PC-3 (cell line): ENCODE measurements at regions not wholly inside any gene's neighbourhood (a gene's known extent, or its start where the extent isn't known, plus 50 kb on each side); places are given as distances from the start of the nearest gene placed in this dataset.

ENCODE experiments used
- ATAC-seq: fragments of 200-7000 bp; cut with Tn5 transposase; 2 replicates; pipeline ENCODE4 v1.9.1; 2020; ENCODE audit warnings: mild to moderate bottlenecking, moderate library complexity
- BruUV-seq: library from RNA; stranded (reverse); fragments of 400-500 nt; replicated peaks from 2 replicates; lab custom pipeline; 2021; lab: Mats Ljungman, UMichigan
- CTCF ChIA-PET: fragments of 300-600 bp; sonication (Branson Sonifier 250); formaldehyde crosslinking; loops from one replicate; lab custom pipeline; 2022; ENCODE audit warnings: antibody characterized with exemption; lab: Charles Lee
- POLR2A ChIA-PET: fragments of 300-600 bp; sonication (Branson Sonifier 250); formaldehyde crosslinking; loops from one replicate; lab custom pipeline; 2022; ENCODE audit warnings: antibody characterized with exemption; ENCODE audit not compliant: unreplicated experiment; lab: Charles Lee
- DNase-seq: peaks from one replicate; pipeline ENCODE4 v3.0.0-alpha.2; 2015
- H2AFZ ChIP-seq: fragments of 300-600 bp; sonication (generic); 2 replicates; pipeline ENCODE4 v1.6.0; 2016; ENCODE audit warnings: antibody characterized with exemption, low read length
- H3F3A ChIP-seq: fragments of 300-600 bp; sonication (generic); one replicate; pipeline ENCODE4 v1.6.0; 2017; ENCODE audit warnings: antibody characterized with exemption, low read length, control low read depth, mild to moderate bottlenecking; ENCODE audit not compliant: unreplicated experiment
- H3K27ac ChIP-seq: fragments of 300-600 bp; sonication (generic); 2 replicates; pipeline ENCODE4 v1.5.1; 2016; ENCODE audit warnings: mild to moderate bottlenecking, low read length
- H3K27me3 ChIP-seq: fragments of 300-600 bp; sonication (generic); 2 replicates; pipeline ENCODE4 v1.6.1; 2016; ENCODE audit warnings: low read length, mixed read lengths
- H3K36me3 ChIP-seq: fragments of 300-600 bp; sonication (generic); 2 replicates; pipeline ENCODE4 v1.6.1; 2016; ENCODE audit warnings: low read depth, mixed run types, low read length, mixed read lengths
- H3K4me1 ChIP-seq: fragments of 300-600 bp; sonication (generic); 2 replicates; pipeline ENCODE4 v1.5.1; 2016; ENCODE audit warnings: low read length; ENCODE audit not compliant: insufficient read depth
- H3K4me2 ChIP-seq: fragments of 300-600 bp; sonication (generic); 2 replicates; pipeline ENCODE4 v1.6.0; 2016; ENCODE audit warnings: low read length
- H3K4me3 ChIP-seq: fragments of 300-600 bp; sonication (generic); 2 replicates; pipeline ENCODE4 v1.5.1; 2016; ENCODE audit warnings: mild to moderate bottlenecking, low read length, mixed read lengths
- H3K79me2 ChIP-seq: fragments of 300-600 bp; sonication (generic); 2 replicates; pipeline ENCODE4 v1.6.1; 2017; ENCODE audit warnings: low read length, mixed read lengths
- H3K9ac ChIP-seq: fragments of 300-600 bp; sonication (generic); 2 replicates; pipeline ENCODE4 v1.6.0; 2016; ENCODE audit warnings: mild to moderate bottlenecking, low read length
- H3K9me2 ChIP-seq: fragments of 300-600 bp; sonication (generic); replicated peaks from 2 replicates; pipeline ENCODE4 v1.6.1; 2016; ENCODE audit warnings: mixed run types, low read length, mixed read lengths
- H3K9me3 ChIP-seq: fragments of 300-600 bp; sonication (generic); 2 replicates; pipeline ENCODE4 v1.6.1; 2016; ENCODE audit warnings: low read length, mixed read lengths
- H4K20me1 ChIP-seq: fragments of 300-600 bp; sonication (generic); 2 replicates; pipeline ENCODE4 v1.6.1; 2016; ENCODE audit warnings: low read length, mixed read lengths
- EZH2 ChIP-seq: fragments of 300-600 bp; sonication (generic); IDR thresholded peaks from one replicate; pipeline ENCODE4 v1.6.1; 2017; ENCODE audit warnings: antibody characterized with exemption, mild to moderate bottlenecking, low read length; ENCODE audit not compliant: unreplicated experiment
- EZH2phosphoT487 ChIP-seq: fragments of 300-600 bp; sonication (generic); IDR thresholded peaks from 2 replicates; pipeline ENCODE4 v1.6.1; 2018; ENCODE audit warnings: mild to moderate bottlenecking, antibody characterized with exemption, low read length, borderline replicate concordance
- intact Hi-C: fragments of 100-400 bp; cut with micrococcal nuclease; formaldehyde crosslinking; loops from 2 replicates; pipeline ENCODE4 v1.9.0; 2023
- TF ChIP-seq, protein P1 (sequence below): fragments of 300-600 bp; sonication (generic); conservative IDR thresholded peaks from 2 replicates; pipeline ENCODE4 v1.5.1; 2017; ENCODE audit warnings: antibody characterized with exemption, low read depth, mild to moderate bottlenecking, low read length

DNA sequence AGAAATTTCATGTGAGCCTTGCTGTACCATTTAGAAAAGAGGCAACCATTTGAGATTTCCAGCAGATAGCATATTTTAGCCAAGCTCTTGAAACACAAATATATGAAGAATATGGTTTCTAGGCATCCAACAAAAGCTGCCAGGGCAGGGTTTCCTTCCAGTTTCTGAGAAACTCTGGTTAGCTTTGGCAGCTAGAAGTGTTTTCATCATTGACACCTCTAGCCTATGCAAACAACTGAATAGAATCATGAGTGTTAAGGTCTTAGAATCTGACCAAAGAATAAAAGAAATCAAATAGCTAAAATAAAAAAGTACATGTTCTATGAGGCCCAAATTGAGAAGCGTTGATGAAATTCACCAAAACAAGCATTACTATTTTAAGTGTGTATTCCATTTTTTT, 188.1 kb downstream of the TMEM167A start:
- H3K27me3 ChIP-seq = no peaks in the 10 kb centered on the region
- H3K4me2 ChIP-seq = no peak overlapping the region
- POLR2A ChIA-PET = no interaction called here
- DNase-seq (no peak), ATAC-seq (no peak)
- no peaks in the 10 kb centered on the region for H3K9me2 ChIP-seq
- H3F3A ChIP-seq = no peaks in the 10 kb centered on the region
- no peak overlapping the region for H3K4me3 ChIP-seq
- no peak overlapping the region for H3K27ac ChIP-seq
- TF ChIP-seq EZH2 = no peak
- no peak for TF ChIP-seq EZH2phosphoT487
- TF ChIP-seq, protein P1, sequence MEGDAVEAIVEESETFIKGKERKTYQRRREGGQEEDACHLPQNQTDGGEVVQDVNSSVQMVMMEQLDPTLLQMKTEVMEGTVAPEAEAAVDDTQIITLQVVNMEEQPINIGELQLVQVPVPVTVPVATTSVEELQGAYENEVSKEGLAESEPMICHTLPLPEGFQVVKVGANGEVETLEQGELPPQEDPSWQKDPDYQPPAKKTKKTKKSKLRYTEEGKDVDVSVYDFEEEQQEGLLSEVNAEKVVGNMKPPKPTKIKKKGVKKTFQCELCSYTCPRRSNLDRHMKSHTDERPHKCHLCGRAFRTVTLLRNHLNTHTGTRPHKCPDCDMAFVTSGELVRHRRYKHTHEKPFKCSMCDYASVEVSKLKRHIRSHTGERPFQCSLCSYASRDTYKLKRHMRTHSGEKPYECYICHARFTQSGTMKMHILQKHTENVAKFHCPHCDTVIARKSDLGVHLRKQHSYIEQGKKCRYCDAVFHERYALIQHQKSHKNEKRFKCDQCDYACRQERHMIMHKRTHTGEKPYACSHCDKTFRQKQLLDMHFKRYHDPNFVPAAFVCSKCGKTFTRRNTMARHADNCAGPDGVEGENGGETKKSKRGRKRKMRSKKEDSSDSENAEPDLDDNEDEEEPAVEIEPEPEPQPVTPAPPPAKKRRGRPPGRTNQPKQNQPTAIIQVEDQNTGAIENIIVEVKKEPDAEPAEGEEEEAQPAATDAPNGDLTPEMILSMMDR = no peak
- no peaks in the 10 kb centered on the region for H4K20me1 ChIP-seq
- intact Hi-C loops = loop anchor here (5.0 kb wide), 3 partner anchors 183 to 543 kb away; no protein-coding TSS in a partner anchor
- H3K9me3 ChIP-seq = no peaks in the 10 kb centered on the region
- peaks cover 30% of the 10 kb centered on the region for H3K4me1 ChIP-seq
- H3K9ac ChIP-seq = no peak overlapping the region
- H3K36me3 ChIP-seq = no peaks in the 10 kb centered on the region
- no TSS peak for BruUV-seq
- H2AFZ ChIP-seq = no peak overlapping the region
- CTCF ChIA-PET = no interaction called here
- H3K79me2 ChIP-seq = no peaks in the 10 kb centered on the region

DNA sequence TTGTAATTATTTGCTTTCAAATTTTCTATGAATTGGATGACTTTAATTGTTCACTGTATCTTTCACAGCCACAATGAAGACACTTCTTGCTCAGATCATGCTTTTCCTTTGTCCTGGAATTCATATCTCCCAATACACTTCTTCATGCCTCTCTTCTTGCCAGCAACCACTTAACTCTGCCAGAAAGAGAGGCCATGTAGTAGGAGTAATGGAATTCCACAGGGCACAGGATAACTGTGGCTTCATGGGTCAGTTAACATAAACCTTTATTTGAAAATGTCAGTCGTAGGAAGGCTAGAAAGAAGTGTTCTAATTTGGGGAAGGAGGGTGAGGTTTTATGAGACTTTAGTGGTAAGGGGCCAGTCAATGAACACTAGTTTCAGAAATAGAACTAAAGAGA, 190.3 kb downstream of the TMEM167A start:
- Histone ChIP-seq H3K9me3 (no peaks in the 10 kb centered on the region), H3K9me2 (no peaks in the 10 kb centered on the region), H3K79me2 (no peaks in the 10 kb centered on the region), H3K4me2 (no peak overlapping the region), H3K27me3 (no peaks in the 10 kb centered on the region), H3K36me3 (no peaks in the 10 kb centered on the region), H2AFZ (no peak overlapping the region), H3K4me1 (peaks cover 30% of the 10 kb centered on the region), H3K9ac (no peak overlapping the region), H4K20me1 (no peaks in the 10 kb centered on the region), H3K4me3 (no peak overlapping the region), H3F3A (no peaks in the 10 kb centered on the region), H3K27ac (no peak overlapping the region)
- DNase-seq (peak; percentile 43), ATAC-seq (peak; percentile 23; the same call in 1 of the 2 replicates)
- POLR2A ChIA-PET = no interaction called here
- intact Hi-C loops = loop anchor here (5.0 kb wide), 3 partner anchors 185 to 545 kb away; no protein-coding TSS in a partner anchor
- no TSS peak for BruUV-seq
- CTCF ChIA-PET = no interaction called here
- TF ChIP-seq, protein P1 = no peak
- TF ChIP-seq EZH2 (no peak), EZH2phosphoT487 (no peak)

DNA sequence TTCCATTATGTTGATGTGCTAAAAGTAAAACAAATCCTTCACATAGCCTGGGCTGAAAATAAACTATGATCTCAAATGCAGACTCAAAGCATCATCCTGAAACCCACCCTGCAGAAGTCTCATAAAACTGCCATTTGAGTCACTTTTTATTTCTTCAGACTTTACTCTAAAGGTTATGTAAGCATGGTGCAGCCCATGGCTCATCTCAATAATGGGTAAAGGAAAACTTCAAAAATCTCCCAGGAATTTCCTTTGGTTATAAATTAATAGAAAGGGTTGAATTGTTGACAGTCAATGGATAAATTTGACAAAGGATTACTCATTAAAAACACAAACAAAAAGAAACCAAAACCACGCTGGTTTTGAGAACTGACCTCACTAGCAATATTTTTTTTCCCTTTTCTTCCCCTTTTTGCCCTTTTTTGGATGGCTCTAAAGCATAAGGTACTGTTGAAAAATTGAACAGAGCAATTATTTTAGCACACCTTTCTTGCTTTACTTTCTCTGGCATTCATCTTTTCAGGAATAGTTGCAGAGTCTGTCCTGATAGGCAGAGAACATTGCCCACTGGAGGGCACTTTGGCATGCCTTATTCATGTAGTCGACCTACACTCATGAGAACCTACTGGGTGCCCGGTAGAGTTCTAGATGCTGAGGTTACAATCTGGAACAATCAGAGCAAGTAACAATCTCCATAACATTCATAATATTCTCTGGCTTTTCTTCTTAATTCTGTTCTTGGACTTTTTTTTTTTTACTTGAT, 191.4 kb downstream of the TMEM167A start:
- no peaks in the 10 kb centered on the region for H3K36me3 ChIP-seq
- no peaks in the 10 kb centered on the region for H3K79me2 ChIP-seq
- no peak overlapping the region for H3K4me3 ChIP-seq
- H2AFZ ChIP-seq = no peak overlapping the region
- no peak for TF ChIP-seq EZH2
- TF ChIP-seq EZH2phosphoT487 = no peak
- TF ChIP-seq, protein P1 = peak; percentile 57
- intact Hi-C loops = loop anchor here (1.0 to 5.0 kb wide), 4 partner anchors 186 to 546 kb away; no protein-coding TSS in a partner anchor
- H3K9me3 ChIP-seq = no peaks in the 10 kb centered on the region
- peaks cover 30% of the 10 kb centered on the region for H3K4me1 ChIP-seq
- DNase-seq (peak; percentile 88), ATAC-seq (peak; percentile 91)
- H3K27ac ChIP-seq = peak overlapping the region; percentile 72
- no peaks in the 10 kb centered on the region for H4K20me1 ChIP-seq
- H3K27me3 ChIP-seq = no peaks in the 10 kb centered on the region
- no TSS peak for BruUV-seq
- no peaks in the 10 kb centered on the region for H3F3A ChIP-seq
- peak overlapping the region; percentile 45 for H3K4me2 ChIP-seq
- H3K9me2 ChIP-seq = no peaks in the 10 kb centered on the region
- CTCF ChIA-PET = no interaction called here
- POLR2A ChIA-PET = no interaction called here
- peak overlapping the region; percentile 26; the same call in 1 of the 2 replicates for H3K9ac ChIP-seq
